DND-41 (cell line): ENCODE measurements at regions not wholly inside any gene's neighbourhood (a gene's known extent, or its start where the extent isn't known, plus 50 kb on each side); places are given as distances from the start of the nearest gene placed in this dataset.

ENCODE experiments used
- ATAC-seq: fragments of 200-7000 bp; cut with Tn5 transposase; 3 replicates; pipeline ENCODE4 v1.9.1; 2021; ENCODE audit warnings: low read depth; ENCODE audit not compliant: insufficient read depth
- DNase-seq: peaks from one replicate; pipeline ENCODE4 v3.0.0-alpha.2; 2020
- H2AFZ ChIP-seq: 2 replicates; pipeline ENCODE4 v1.6.0; 2012; ENCODE audit warnings: low read depth, low read length
- H3K27ac ChIP-seq: 2 replicates; pipeline ENCODE4 v1.5.1; 2012; ENCODE audit warnings: low read length, inconsistent platforms
- H3K27me3 ChIP-seq: fragments of 200-600 bp; sonication (generic); 2 replicates; pipeline ENCODE4 v1.6.0; 2012; ENCODE audit warnings: low read length, mild to moderate bottlenecking, inconsistent platforms; ENCODE audit not compliant: insufficient read depth, poor library complexity
- H3K36me3 ChIP-seq: 2 replicates; pipeline ENCODE4 v1.5.1; 2012; ENCODE audit warnings: low read length, inconsistent platforms; ENCODE audit not compliant: insufficient read depth
- H3K4me1 ChIP-seq: 2 replicates; pipeline ENCODE4 v1.5.1; 2012; ENCODE audit warnings: mild to moderate bottlenecking, low read length; ENCODE audit not compliant: insufficient read depth
- H3K4me2 ChIP-seq: 2 replicates; pipeline ENCODE4 v1.6.0; 2012; ENCODE audit warnings: mild to moderate bottlenecking, moderate library complexity, low read length, inconsistent platforms; ENCODE audit not compliant: insufficient read depth
- H3K4me3 ChIP-seq, 2 experiments: fragments of 200-600 bp in 1 of 2; shearing (Covaris generic) in 1 of 2; 2 replicates each; pipeline ENCODE4 v1.5.1; 2012 to 2016; ENCODE audit warnings: inconsistent platforms in 2 of 2, low read length in 2 of 2, mild to moderate bottlenecking in 2 of 2, low read depth in 1 of 2, moderate library complexity in 1 of 2
- H3K79me2 ChIP-seq: 2 replicates; pipeline ENCODE4 v1.6.0; 2012; ENCODE audit warnings: low read length, inconsistent platforms; ENCODE audit not compliant: insufficient read depth
- H3K9ac ChIP-seq: 2 replicates; pipeline ENCODE4 v1.6.0; 2012; ENCODE audit warnings: low read depth, mild to moderate bottlenecking, inconsistent platforms, low read length, moderate library complexity
- H3K9me3 ChIP-seq: 2 replicates; pipeline ENCODE4 v1.5.1; 2012; ENCODE audit warnings: low read length, moderate library complexity, mild to moderate bottlenecking, inconsistent platforms; ENCODE audit not compliant: insufficient read depth, severe bottlenecking
- H4K20me1 ChIP-seq: 2 replicates; pipeline ENCODE4 v1.6.0; 2012; ENCODE audit warnings: low read length; ENCODE audit not compliant: insufficient read depth
- EZH2 ChIP-seq: IDR thresholded peaks from 3 replicates; pipeline ENCODE4 v1.6.1; 2012; ENCODE audit warnings: borderline replicate concordance, low read depth, mild to moderate bottlenecking, moderate library complexity, low read length, inconsistent platforms; ENCODE audit not compliant: severe bottlenecking
- TF ChIP-seq, protein P1 (sequence below): IDR thresholded peaks from 2 replicates; pipeline ENCODE4 v1.5.1; 2012; ENCODE audit warnings: borderline replicate concordance, low read length, moderate library complexity, mild to moderate bottlenecking; ENCODE audit not compliant: poor library complexity, severe bottlenecking; ENCODE audit errors: extremely low read depth

DNA sequence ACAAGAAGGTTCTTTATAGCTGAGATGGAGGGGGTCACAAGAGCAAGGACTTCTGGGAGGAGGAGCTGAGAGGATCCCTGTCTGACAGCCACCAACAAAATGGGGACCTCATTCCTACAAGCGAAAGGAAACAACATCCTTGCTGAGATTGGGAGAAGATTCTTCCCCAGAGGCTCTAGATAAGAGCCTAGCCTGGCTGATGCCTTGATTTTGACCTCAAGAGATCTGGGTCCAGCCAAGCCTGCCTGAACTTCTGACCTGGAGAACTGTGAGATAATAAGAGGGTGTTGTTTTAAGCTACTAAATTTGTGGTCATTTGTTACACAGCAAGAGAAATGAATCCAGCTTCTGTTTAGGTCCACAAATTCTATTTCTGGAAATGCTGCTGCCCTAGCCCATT is 75.4 kb upstream of the SLC4A11 start:
- no peak overlapping the region for H3K27ac ChIP-seq
- H3K27me3 ChIP-seq: peaks cover 38% of the 10 kb centered on the region
- DNase-seq (no peak), ATAC-seq (no peak)
- H3K9me3 ChIP-seq: no peaks in the 10 kb centered on the region
- H3K36me3 ChIP-seq: no peaks in the 10 kb centered on the region
- no peak overlapping the region for H3K4me2 ChIP-seq
- H3K4me3 ChIP-seq: no peak overlapping the region
- no peaks in the 10 kb centered on the region for H3K4me1 ChIP-seq
- H4K20me1 ChIP-seq: no peaks in the 10 kb centered on the region
- H3K9ac ChIP-seq: no peak overlapping the region
- H3K79me2 ChIP-seq: no peaks in the 10 kb centered on the region
- no peak overlapping the region for H2AFZ ChIP-seq
- TF ChIP-seq EZH2: no peak
- TF ChIP-seq, protein P1, sequence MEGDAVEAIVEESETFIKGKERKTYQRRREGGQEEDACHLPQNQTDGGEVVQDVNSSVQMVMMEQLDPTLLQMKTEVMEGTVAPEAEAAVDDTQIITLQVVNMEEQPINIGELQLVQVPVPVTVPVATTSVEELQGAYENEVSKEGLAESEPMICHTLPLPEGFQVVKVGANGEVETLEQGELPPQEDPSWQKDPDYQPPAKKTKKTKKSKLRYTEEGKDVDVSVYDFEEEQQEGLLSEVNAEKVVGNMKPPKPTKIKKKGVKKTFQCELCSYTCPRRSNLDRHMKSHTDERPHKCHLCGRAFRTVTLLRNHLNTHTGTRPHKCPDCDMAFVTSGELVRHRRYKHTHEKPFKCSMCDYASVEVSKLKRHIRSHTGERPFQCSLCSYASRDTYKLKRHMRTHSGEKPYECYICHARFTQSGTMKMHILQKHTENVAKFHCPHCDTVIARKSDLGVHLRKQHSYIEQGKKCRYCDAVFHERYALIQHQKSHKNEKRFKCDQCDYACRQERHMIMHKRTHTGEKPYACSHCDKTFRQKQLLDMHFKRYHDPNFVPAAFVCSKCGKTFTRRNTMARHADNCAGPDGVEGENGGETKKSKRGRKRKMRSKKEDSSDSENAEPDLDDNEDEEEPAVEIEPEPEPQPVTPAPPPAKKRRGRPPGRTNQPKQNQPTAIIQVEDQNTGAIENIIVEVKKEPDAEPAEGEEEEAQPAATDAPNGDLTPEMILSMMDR: no peak

DNA sequence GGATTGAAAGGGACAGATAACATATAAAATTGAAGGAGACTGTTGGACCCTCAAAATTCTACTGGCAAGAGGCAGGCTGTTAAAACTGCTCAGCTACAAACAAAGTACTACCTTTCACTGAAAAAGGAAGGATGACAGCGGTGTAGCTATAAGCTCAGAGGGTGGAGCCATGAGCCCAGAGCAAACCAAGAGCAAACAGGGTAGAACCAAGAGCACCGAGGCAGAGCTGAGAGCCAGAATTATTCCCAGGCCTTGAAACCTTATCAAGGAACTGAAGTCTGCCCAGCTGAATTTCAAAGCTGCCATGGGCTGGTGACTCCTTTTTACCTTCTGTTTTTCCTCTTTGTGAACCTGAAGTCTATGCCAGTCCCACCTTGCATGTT is 74.7 kb upstream of the SLC4A11 start:
- TF ChIP-seq, protein P1: no peak
- no peak for TF ChIP-seq EZH2
- H3K9me3 ChIP-seq: no peaks in the 10 kb centered on the region
- peaks cover 39% of the 10 kb centered on the region for H3K27me3 ChIP-seq
- ATAC-seq (no peak), DNase-seq (no peak)
- no peak overlapping the region for H3K27ac ChIP-seq
- H2AFZ ChIP-seq: no peak overlapping the region
- no peak overlapping the region for H3K4me2 ChIP-seq
- no peak overlapping the region for H3K4me3 ChIP-seq
- no peaks in the 10 kb centered on the region for H3K4me1 ChIP-seq
- no peaks in the 10 kb centered on the region for H3K36me3 ChIP-seq
- no peaks in the 10 kb centered on the region for H3K79me2 ChIP-seq
- H3K9ac ChIP-seq: no peak overlapping the region
- no peaks in the 10 kb centered on the region for H4K20me1 ChIP-seq

DNA sequence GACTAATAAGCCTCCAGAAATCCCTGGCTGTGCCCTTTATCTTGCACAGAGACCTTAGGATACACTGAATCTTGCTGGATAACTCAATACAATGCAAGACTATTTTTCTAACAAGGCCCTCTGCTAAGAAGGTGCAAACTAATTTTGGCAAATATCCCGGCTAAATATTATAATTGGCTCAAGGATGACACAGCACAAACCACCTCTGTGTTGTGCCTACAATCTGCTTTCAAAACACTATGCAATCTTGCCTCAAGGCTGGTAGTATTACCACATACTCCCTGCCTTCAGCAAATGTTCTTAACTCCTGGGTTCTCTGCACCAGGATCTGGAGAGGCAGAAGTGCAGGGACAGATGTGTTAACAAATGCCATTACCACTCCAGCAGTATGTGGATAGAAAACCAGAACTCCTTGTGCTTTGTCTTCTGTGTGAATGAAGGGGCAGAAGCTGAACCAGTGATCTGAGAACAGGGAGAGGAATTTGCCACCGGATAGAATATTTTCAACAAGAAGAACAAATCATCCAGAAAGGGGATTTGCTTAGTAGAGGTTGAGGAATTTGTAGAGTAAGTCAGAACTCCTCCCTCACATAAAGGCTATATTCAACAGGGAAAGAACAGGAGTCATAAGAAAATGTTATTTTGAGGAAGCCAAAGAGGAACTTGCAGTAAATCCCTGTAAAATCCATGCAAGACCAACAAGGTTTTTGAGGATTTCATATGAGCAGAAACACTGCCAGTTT is 74.1 kb upstream of the SLC4A11 start:
- H3K27ac ChIP-seq: no peak overlapping the region
- no peak for ATAC-seq

More for the DNA sequence above, 74.1 kb upstream of the SLC4A11 start:
- H3K27me3 ChIP-seq: peaks cover 39% of the 10 kb centered on the region
- H3K9ac ChIP-seq: no peak overlapping the region
- no peak overlapping the region for H2AFZ ChIP-seq
- TF ChIP-seq, protein P1: no peak
- no peak for TF ChIP-seq EZH2
- no peaks in the 10 kb centered on the region for H3K4me1 ChIP-seq
- no peak overlapping the region for H3K4me3 ChIP-seq
- no peaks in the 10 kb centered on the region for H3K36me3 ChIP-seq
- no peaks in the 10 kb centered on the region for H3K9me3 ChIP-seq
- H3K4me2 ChIP-seq: no peak overlapping the region
- no peaks in the 10 kb centered on the region for H4K20me1 ChIP-seq
- no peaks in the 10 kb centered on the region for H3K79me2 ChIP-seq
- no peak for DNase-seq
